Upper lobe of left lung (tissue), 6 donors: ENCODE measurements at regions not wholly inside any gene's neighbourhood (a gene's known extent, or its start where the extent isn't known, plus 50 kb on each side); places are given as distances from the start of the nearest gene placed in this dataset.

Experiments used
- ATAC-seq, 2 donors: fragments of 200-7000 bp; cut with Tn5 transposase; one replicate each; pipeline ENCODE4 v1.9.1; 2022; ENCODE audit warnings: mild to moderate bottlenecking in 2 of 2, moderate library complexity in 2 of 2; ENCODE audit not compliant: low FRiP score in 2 of 2
- DNase-seq, 2 donors: peaks; one replicate each; pipeline ENCODE4 v3.0.0-alpha.2; 2019 to 2020
- H3K27ac ChIP-seq, 4 donors: fragments of 200-600 bp; sonication (generic); one replicate each; pipeline ENCODE4 v1.5.1; 2016 to 2019
- H3K27me3 ChIP-seq, 4 donors: fragments of 200-600 bp; sonication (generic); one replicate each; pipeline ENCODE4 v1.5.1; 2017 to 2019
- H3K36me3 ChIP-seq, 4 donors: fragments of 200-600 bp; sonication (generic); one replicate each; pipeline ENCODE4 v1.5.1; 2016 to 2019
- H3K4me1 ChIP-seq, 4 donors: fragments of 200-600 bp; sonication (generic); one replicate each; pipeline ENCODE4 v1.5.1; 2018 to 2019
- H3K4me3 ChIP-seq, 4 donors: fragments of 200-600 bp; sonication (generic); one replicate each; pipeline ENCODE4 v1.5.1; 2017 to 2019; ENCODE audit warnings: mild to moderate bottlenecking in 2 of 4, moderate library complexity in 1 of 4
- H3K9me3 ChIP-seq, 4 donors: fragments of 200-600 bp; sonication (generic); one replicate each; pipeline ENCODE4 v1.5.1; 2018 to 2019
- EP300 ChIP-seq, 4 donors: sonication (generic); formaldehyde crosslinking; IDR thresholded peaks; one replicate each; pipeline ENCODE4 v1.5.1; 2017; ENCODE audit warnings: antibody characterized with exemption in 4 of 4, control low read depth in 2 of 4
- POLR2A ChIP-seq, 4 donors: fragments of 450-650 bp; IDR thresholded peaks; one replicate each; pipeline ENCODE4 v1.5.1; 2016 to 2017; ENCODE audit warnings: antibody characterized with exemption in 4 of 4, mild to moderate bottlenecking in 2 of 4
- POLR2AphosphoS5 ChIP-seq, 2 donors: sonication (generic); formaldehyde crosslinking; IDR thresholded peaks; one replicate each; pipeline ENCODE4 v1.5.1; 2017; ENCODE audit warnings: antibody characterized with exemption in 2 of 2
- WGBS, 2 donors: methylation state at CpG; one replicate each; pipeline ENCODE4 v1.1.5; 2017 to 2018; 5-methylcytosine and 5-hydroxymethylcytosine counted together
- TF ChIP-seq, protein P1 (sequence below), 6 experiments: fragments of 450-650 bp in 4 of 6; fragments of 200-600 bp in 2 of 6; sonication (generic) in 2 of 6; IDR thresholded peaks; one replicate each; pipeline ENCODE4 v1.5.1; 2016 to 2019; ENCODE audit warnings: antibody characterized with exemption in 6 of 6
- donor health status: DM: no; HTN: no; CAD: no; lungs with moderate emphysema.
- donor health status: DM: no; HTN: yes; CAD: no; lungs with severe emphysema.

DNA sequence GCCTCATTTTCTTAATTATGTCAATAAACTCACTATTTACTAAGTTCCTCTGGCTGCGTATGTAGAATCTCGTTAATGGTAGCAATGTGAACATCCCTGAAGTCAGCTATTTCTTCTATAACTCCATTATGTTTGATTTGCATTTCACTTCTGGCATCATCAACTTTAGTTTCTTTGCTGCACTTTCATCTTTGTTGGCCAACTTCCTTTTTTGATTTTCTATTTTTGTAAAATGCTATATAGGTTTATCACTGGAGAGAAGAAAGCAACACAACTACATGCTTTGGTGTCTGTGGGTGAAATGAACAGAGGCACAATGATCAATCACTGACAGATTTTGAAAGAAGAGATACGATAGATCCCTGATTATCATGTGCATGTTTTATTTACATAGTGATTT lies 58.5 kb upstream of the ATF7IP start:
- DNase-seq = no peak
- no peak overlapping the region for H3K27ac ChIP-seq
- H3K27me3 ChIP-seq = no peaks in the 10 kb centered on the region
- no peaks in the 10 kb centered on the region for H3K9me3 ChIP-seq
- H3K36me3 ChIP-seq = no peaks in the 10 kb centered on the region
- no peaks in the 10 kb centered on the region for H3K4me1 ChIP-seq
- TF ChIP-seq POLR2AphosphoS5 (IDR thresholded peaks at IDR 0.05) (no peak), POLR2A (IDR thresholded peaks at IDR 0.05) (no peak), EP300 (IDR thresholded peaks at IDR 0.05) (no peak)
- TF ChIP-seq, protein P1, sequence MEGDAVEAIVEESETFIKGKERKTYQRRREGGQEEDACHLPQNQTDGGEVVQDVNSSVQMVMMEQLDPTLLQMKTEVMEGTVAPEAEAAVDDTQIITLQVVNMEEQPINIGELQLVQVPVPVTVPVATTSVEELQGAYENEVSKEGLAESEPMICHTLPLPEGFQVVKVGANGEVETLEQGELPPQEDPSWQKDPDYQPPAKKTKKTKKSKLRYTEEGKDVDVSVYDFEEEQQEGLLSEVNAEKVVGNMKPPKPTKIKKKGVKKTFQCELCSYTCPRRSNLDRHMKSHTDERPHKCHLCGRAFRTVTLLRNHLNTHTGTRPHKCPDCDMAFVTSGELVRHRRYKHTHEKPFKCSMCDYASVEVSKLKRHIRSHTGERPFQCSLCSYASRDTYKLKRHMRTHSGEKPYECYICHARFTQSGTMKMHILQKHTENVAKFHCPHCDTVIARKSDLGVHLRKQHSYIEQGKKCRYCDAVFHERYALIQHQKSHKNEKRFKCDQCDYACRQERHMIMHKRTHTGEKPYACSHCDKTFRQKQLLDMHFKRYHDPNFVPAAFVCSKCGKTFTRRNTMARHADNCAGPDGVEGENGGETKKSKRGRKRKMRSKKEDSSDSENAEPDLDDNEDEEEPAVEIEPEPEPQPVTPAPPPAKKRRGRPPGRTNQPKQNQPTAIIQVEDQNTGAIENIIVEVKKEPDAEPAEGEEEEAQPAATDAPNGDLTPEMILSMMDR (IDR thresholded peaks at IDR 0.05) = no peak
- 95 to 96% methylated on average over 3 of the region's 3 CpGs for WGBS, 2 donors
- H3K4me3 ChIP-seq = no peak overlapping the region
- ATAC-seq = no peak

DNA sequence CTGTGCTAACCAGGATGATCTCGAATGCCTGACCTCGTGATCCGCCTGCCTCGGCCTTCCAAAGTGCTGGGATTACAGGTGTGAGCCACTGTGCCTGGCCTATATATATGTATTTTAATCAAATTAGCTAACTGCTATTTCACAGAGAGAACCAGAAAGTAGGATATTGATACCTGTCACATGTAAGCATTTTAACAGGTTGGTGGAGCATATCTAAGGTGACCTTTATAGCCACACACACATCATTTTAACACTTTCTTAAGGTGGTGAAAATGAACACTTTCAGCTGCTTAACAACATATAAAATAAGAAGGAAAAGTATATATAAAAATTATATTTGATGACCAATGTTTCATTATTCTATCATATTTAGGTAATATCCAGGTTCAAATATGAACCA lies 57.0 kb upstream of the ATF7IP start:
- DNase-seq (no peak), ATAC-seq (no peak)
- no peaks in the 10 kb centered on the region for H3K36me3 ChIP-seq
- no peak overlapping the region for H3K4me3 ChIP-seq
- WGBS, 2 donors = 100% methylated on average over 4 of the region's 4 CpGs
- no peaks in the 10 kb centered on the region for H3K27me3 ChIP-seq
- no peak overlapping the region for H3K27ac ChIP-seq
- TF ChIP-seq, protein P1 (IDR thresholded peaks at IDR 0.05) = no peak
- TF ChIP-seq EP300 (IDR thresholded peaks at IDR 0.05) (no peak), POLR2A (IDR thresholded peaks at IDR 0.05) (no peak), POLR2AphosphoS5 (IDR thresholded peaks at IDR 0.05) (no peak)
- no peaks in the 10 kb centered on the region for H3K4me1 ChIP-seq
- no peaks in the 10 kb centered on the region for H3K9me3 ChIP-seq

DNA sequence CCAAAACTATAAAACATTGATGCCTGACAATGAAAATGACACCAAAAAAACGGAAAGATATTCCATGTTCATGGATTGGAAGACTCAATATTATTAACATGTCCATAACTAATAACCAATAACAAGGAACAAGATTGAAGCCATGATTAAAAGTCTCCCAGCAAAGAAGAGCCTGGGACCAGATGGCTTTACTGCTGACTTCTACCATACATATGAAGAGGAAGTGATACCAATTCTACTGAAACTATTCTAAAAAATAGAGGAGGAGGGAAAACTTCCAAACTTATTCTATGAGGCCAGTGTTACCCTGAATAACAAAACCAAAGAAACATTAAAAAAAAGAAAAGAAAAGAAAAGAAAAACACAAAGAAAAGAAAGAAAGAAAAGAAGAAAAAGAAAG lies 54.6 kb upstream of the ATF7IP start:
- Histone ChIP-seq H3K4me1 (no peaks in the 10 kb centered on the region), H3K9me3 (no peaks in the 10 kb centered on the region), H3K27me3 (no peaks in the 10 kb centered on the region), H3K27ac (no peak overlapping the region), H3K4me3 (no peak overlapping the region), H3K36me3 (no peaks in the 10 kb centered on the region)
- TF ChIP-seq POLR2A (IDR thresholded peaks at IDR 0.05) (no peak), POLR2AphosphoS5 (IDR thresholded peaks at IDR 0.05) (no peak), EP300 (IDR thresholded peaks at IDR 0.05) (no peak)
- TF ChIP-seq, protein P1 (IDR thresholded peaks at IDR 0.05) = no peak
- 91 to 93% methylated on average over 1 of the region's 1 CpG for WGBS, 2 donors
- ATAC-seq (no peak), DNase-seq (no peak)

DNA sequence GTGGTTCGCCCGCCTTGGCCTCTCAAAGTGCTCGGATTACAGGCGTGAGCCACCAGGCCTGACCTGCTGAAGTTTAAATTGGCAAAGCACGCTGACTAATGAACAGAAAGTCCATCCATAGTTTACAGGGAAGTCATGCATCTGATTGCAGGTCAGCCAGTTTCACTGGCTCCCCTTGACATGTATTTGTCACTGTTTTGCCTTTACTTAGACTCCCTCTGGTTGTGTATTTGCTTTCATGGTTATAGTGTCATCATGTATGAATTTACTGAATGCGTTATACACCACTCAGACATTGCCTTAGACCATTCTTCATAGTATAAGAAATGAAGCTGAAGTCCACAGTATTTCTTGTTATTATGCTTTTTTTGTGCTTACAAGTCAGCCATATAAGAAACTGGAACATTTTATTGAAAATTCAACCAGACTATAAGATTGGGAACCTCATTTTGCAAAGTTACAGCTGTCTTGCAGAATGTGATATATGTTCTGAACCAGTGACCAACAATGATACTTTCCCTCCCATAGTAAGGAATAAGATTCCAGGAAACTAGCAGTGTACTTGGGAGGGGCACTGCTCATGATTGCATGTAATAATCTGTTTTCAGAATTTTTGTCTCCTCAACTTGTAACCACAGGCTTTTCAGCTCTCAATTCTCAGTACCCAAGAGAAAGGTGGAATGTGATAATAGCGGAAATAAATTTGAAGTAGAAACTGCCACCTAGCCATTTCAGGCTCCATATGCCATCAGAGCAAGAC lies 51.9 kb upstream of the ATF7IP start:
- Histone ChIP-seq H3K4me1 (no peaks in the 10 kb centered on the region), H3K27me3 (no peaks in the 10 kb centered on the region), H3K27ac (no peak overlapping the region), H3K9me3 (no peaks in the 10 kb centered on the region), H3K4me3 (no peak overlapping the region), H3K36me3 (no peaks in the 10 kb centered on the region)
- no peak for DNase-seq
- WGBS, 2 donors = 99 to 100% methylated on average over 7 of the region's 7 CpGs
- no peak for ATAC-seq
- TF ChIP-seq EP300 (IDR thresholded peaks at IDR 0.05) (no peak), POLR2A (IDR thresholded peaks at IDR 0.05) (no peak), POLR2AphosphoS5 (IDR thresholded peaks at IDR 0.05) (no peak)
- TF ChIP-seq, protein P1 (IDR thresholded peaks at IDR 0.05) = no peak

DNA sequence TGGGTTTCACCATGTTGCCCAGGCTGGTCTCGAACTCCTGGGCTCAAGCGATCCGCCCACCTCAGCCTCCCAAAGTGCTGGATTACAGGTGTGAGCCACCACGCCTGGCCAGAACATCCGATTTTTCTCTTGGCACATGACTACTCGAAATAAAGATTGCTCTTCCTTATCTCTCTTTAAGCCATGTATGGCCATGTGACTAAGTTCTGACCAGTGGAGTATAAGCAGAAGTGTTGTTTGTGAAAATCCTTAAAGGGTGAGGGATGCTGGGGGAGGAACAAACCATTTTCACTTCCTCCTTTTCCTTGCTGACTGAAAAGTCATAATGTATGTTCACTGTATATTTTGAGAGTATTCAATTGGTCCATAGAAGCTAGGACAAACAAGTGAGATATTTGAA lies 50.7 kb upstream of the ATF7IP start:
- DNase-seq (no peak), ATAC-seq (peak in 1 of 2 donors; percentile 60)
- TF ChIP-seq POLR2AphosphoS5 (IDR thresholded peaks at IDR 0.05) = no peak
- TF ChIP-seq, protein P1 (IDR thresholded peaks at IDR 0.05) = no peak
- TF ChIP-seq EP300 (IDR thresholded peaks at IDR 0.05) = no peak
- TF ChIP-seq POLR2A (IDR thresholded peaks at IDR 0.05) = no peak
- Histone ChIP-seq H3K4me1 (no peaks in the 10 kb centered on the region), H3K27me3 (no peaks in the 10 kb centered on the region), H3K4me3 (no peak overlapping the region), H3K9me3 (no peaks in the 10 kb centered on the region), H3K36me3 (no peaks in the 10 kb centered on the region), H3K27ac (no peak overlapping the region)
- 81 to 91% methylated on average over 6 of the region's 6 CpGs for WGBS, 2 donors
